SK-N-SH (cell line): ENCODE measurements at regions not wholly inside any gene's neighbourhood (a gene's known extent, or its start where the extent isn't known, plus 50 kb on each side); places are given as distances from the start of the nearest gene placed in this dataset.

Source experiments
- POLR2AphosphoS5 ChIP-seq: IDR thresholded peaks from 2 replicates; pipeline ENCODE4 v1.6.1; 2012; ENCODE audit warnings: low read depth, low read length
- TAF1 ChIP-seq: IDR thresholded peaks from 2 replicates; pipeline ENCODE4 v1.6.1; 2012; ENCODE audit warnings: low read depth, mild to moderate bottlenecking, low read length, moderate library complexity, borderline replicate concordance
- YY1 ChIP-seq: IDR thresholded peaks from 2 replicates; pipeline ENCODE4 v1.4.0; 2012; ENCODE audit warnings: low read depth, mild to moderate bottlenecking
- TF ChIP-seq, protein P1 (sequence below): fragments of 200-600 bp; sonication (generic); IDR thresholded peaks from 2 replicates; pipeline ENCODE4 v1.6.1; 2017; ENCODE audit warnings: antibody characterized with exemption, mild to moderate bottlenecking, moderate library complexity
- TF ChIP-seq, protein P2 (sequence below): IDR thresholded peaks from 2 replicates; pipeline ENCODE4 v1.6.1; 2012; ENCODE audit warnings: mild to moderate bottlenecking, low read depth, low read length, moderate library complexity
- TF ChIP-seq, protein P3 (sequence below): IDR thresholded peaks from 2 replicates; pipeline ENCODE4 v1.4.0; 2012; ENCODE audit warnings: low read depth, borderline replicate concordance
- TF ChIP-seq, protein P4 (sequence below): IDR thresholded peaks from 2 replicates; pipeline ENCODE4 v1.4.0; 2012; ENCODE audit warnings: low read depth

DNA sequence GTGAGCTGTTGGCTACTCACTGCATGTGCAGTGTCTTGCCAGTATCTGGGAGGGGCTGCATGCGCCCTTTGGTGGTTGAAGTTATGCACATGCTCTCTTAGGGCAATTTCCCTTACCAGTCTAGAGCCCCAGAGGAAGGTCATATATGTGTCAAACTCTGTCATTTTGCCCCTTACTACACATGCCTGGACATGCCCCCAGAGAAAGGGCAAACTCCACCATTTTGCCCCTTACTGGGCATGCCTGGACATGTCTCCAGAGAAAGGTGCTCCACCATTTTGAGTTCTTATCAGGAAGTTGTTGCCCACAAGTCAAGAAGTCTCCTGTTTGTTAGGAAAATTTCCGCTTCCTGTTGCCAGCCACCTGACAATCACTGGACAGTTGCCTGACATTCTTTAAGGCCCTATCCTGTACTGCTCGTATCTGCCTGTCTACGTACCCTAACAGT lies 56.4 kb upstream of the PLAC8 start:
- TF ChIP-seq, protein P1, sequence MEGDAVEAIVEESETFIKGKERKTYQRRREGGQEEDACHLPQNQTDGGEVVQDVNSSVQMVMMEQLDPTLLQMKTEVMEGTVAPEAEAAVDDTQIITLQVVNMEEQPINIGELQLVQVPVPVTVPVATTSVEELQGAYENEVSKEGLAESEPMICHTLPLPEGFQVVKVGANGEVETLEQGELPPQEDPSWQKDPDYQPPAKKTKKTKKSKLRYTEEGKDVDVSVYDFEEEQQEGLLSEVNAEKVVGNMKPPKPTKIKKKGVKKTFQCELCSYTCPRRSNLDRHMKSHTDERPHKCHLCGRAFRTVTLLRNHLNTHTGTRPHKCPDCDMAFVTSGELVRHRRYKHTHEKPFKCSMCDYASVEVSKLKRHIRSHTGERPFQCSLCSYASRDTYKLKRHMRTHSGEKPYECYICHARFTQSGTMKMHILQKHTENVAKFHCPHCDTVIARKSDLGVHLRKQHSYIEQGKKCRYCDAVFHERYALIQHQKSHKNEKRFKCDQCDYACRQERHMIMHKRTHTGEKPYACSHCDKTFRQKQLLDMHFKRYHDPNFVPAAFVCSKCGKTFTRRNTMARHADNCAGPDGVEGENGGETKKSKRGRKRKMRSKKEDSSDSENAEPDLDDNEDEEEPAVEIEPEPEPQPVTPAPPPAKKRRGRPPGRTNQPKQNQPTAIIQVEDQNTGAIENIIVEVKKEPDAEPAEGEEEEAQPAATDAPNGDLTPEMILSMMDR = no peak
- no peak for TF ChIP-seq POLR2AphosphoS5
- TF ChIP-seq, protein P2, sequence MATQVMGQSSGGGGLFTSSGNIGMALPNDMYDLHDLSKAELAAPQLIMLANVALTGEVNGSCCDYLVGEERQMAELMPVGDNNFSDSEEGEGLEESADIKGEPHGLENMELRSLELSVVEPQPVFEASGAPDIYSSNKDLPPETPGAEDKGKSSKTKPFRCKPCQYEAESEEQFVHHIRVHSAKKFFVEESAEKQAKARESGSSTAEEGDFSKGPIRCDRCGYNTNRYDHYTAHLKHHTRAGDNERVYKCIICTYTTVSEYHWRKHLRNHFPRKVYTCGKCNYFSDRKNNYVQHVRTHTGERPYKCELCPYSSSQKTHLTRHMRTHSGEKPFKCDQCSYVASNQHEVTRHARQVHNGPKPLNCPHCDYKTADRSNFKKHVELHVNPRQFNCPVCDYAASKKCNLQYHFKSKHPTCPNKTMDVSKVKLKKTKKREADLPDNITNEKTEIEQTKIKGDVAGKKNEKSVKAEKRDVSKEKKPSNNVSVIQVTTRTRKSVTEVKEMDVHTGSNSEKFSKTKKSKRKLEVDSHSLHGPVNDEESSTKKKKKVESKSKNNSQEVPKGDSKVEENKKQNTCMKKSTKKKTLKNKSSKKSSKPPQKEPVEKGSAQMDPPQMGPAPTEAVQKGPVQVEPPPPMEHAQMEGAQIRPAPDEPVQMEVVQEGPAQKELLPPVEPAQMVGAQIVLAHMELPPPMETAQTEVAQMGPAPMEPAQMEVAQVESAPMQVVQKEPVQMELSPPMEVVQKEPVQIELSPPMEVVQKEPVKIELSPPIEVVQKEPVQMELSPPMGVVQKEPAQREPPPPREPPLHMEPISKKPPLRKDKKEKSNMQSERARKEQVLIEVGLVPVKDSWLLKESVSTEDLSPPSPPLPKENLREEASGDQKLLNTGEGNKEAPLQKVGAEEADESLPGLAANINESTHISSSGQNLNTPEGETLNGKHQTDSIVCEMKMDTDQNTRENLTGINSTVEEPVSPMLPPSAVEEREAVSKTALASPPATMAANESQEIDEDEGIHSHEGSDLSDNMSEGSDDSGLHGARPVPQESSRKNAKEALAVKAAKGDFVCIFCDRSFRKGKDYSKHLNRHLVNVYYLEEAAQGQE = no peak
- TF ChIP-seq TAF1 = no peak
- TF ChIP-seq, protein P3, sequence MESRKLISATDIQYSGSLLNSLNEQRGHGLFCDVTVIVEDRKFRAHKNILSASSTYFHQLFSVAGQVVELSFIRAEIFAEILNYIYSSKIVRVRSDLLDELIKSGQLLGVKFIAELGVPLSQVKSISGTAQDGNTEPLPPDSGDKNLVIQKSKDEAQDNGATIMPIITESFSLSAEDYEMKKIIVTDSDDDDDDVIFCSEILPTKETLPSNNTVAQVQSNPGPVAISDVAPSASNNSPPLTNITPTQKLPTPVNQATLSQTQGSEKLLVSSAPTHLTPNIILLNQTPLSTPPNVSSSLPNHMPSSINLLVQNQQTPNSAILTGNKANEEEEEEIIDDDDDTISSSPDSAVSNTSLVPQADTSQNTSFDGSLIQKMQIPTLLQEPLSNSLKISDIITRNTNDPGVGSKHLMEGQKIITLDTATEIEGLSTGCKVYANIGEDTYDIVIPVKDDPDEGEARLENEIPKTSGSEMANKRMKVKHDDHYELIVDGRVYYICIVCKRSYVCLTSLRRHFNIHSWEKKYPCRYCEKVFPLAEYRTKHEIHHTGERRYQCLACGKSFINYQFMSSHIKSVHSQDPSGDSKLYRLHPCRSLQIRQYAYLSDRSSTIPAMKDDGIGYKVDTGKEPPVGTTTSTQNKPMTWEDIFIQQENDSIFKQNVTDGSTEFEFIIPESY = no peak
- TF ChIP-seq, protein P4, sequence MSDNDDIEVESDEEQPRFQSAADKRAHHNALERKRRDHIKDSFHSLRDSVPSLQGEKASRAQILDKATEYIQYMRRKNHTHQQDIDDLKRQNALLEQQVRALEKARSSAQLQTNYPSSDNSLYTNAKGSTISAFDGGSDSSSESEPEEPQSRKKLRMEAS = no peak
- peak; percentile 28; the same call in 1 of the 2 replicates for TF ChIP-seq YY1
